ES-I3 (cell line): ENCODE measurements at regions not wholly inside any gene's neighbourhood (a gene's known extent, or its start where the extent isn't known, plus 50 kb on each side); places are given as distances from the start of the nearest gene placed in this dataset.

Experiments
- H3K36me3 ChIP-seq: 2 replicates; pipeline ENCODE4 v1.6.1; 2013; ENCODE audit warnings: mild to moderate bottlenecking, low read length, control low read depth, moderate library complexity; ENCODE audit not compliant: insufficient read depth
- H3K4me1 ChIP-seq: 2 replicates; pipeline ENCODE4 v1.6.1; 2013; ENCODE audit warnings: mild to moderate bottlenecking, control low read depth, low read length; ENCODE audit not compliant: insufficient read depth
- H3K9ac ChIP-seq: 2 replicates; pipeline ENCODE4 v1.6.1; 2013; ENCODE audit warnings: low read depth, mild to moderate bottlenecking, low read length, moderate library complexity
- H3K9me3 ChIP-seq: 2 replicates; pipeline ENCODE4 v1.6.1; 2013; ENCODE audit warnings: mild to moderate bottlenecking, low read length, moderate library complexity; ENCODE audit not compliant: control insufficient read depth, insufficient read depth

DNA sequence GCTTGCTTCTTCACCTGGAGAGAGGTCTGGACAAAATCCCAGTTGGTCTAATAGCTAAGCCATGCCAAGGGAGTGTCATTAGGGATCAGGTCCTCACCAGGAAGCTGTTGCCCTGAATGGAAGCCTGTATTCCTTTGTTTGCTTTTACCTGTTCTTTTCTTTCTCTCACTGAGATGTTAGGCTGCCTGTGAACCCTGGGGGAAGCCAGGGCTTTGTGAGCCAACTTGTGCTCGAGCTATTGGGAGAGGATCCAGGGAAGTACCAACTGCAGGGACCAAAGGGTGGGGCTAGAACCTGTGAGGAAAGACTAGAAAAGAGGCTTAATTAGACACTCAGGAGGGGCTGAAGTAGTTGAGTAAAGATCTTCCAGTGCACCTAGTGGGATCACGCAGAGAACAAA is 451.2 kb upstream of the TLE4 start:
- H3K36me3 ChIP-seq, result no peaks in the 10 kb centered on the region
- H3K4me1 ChIP-seq, result no peaks in the 10 kb centered on the region
- no peak overlapping the region for H3K9ac ChIP-seq
- no peaks in the 10 kb centered on the region for H3K9me3 ChIP-seq

DNA sequence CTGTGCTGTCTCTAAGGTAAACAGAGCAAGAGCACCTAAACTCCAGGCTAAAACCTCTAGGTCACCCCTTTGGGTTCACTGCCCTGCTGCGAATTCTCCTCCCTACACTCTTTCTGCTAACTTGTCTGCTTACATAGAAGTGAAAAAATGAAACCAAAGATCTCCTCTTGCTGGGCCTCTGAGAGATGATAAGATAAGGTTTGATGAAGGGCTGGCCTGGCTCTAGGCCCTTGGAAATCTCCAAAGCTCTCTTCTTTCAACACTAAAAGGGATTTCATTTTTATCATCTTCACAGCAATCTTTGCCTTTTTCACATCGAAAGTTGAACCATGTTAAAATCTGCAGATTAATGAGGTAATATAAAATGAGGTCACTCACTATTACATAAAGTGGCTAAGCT is 450.8 kb upstream of the TLE4 start:
- no peak overlapping the region for H3K9ac ChIP-seq
- H3K36me3 ChIP-seq, result no peaks in the 10 kb centered on the region
- H3K9me3 ChIP-seq, result no peaks in the 10 kb centered on the region
- no peaks in the 10 kb centered on the region for H3K4me1 ChIP-seq

DNA sequence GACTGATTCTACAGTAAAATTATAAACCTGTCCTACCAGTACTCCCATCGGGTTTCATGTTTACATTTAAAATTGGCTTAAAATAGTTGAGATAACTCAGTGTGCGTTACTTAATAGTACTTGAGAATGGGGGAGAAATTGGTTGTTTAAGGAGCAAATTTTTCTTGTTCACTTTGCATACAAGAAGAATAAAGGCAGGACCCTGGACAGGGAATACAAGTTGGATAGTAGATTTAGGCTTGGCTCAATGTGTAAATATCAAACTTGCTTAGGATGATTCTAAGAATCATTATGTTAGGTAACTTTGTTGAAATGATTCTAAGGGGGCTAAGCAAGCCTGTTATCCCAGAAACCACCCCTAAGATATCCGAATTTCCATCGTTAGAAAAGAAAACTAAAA is 448.4 kb upstream of the TLE4 start:
- Histone ChIP-seq H3K36me3 (no peaks in the 10 kb centered on the region), H3K9ac (no peak overlapping the region), H3K4me1 (no peaks in the 10 kb centered on the region), H3K9me3 (no peaks in the 10 kb centered on the region)

DNA sequence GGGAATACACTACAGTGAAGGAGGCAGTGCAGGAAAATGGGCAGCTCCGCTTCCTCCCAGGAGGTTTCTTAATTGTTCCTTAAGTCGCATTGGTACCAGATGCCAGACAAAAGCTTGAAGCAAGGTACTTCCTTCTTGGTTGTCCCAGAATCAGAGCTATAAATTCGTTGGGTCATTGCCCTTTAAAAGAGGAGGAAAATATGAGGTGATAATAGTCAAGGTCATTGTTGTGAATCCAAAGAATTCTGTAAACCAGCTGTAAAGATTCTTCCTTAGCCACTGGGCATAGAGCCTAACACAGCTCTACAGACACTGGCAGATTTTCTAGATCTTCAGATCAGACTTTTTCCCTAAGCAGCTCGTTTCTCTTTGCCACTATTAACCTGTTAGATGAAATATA is 444.1 kb upstream of the TLE4 start:
- 0 out of 2 replicates have a peak, but pooled peaks cover 9% of the 10 kb centered on the region for H3K4me1 ChIP-seq
- H3K9me3 ChIP-seq, result no peaks in the 10 kb centered on the region
- H3K9ac ChIP-seq, result no peak overlapping the region
- H3K36me3 ChIP-seq, result no peaks in the 10 kb centered on the region

DNA sequence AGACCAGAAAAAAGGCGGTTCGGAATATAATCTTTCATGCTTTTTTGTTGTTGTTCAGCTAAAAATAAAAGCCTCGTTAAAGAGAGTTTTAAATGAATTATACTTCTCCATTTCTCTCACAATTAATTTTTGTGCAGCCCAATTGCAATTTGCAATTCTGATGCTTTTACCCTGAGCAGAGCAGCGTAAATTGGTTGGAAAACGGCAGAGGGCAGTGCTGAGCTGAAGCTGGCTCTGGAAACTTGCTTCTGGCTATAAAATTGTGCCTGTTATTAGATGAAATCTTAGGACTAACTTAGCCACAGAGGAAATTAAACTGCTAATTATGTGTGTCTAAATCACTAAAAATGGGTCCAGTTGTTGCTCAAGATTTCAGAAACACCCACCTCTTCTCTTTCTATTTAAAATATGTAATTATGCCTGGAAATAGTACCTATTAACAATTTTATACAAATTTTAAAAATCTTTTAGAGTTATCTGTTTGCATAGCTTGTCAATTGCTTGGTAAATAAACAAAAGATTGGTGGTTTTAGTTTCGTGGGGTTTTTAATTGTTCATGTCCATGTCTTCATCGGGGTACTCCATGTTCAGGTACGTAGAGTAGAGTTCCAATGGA is 441.8 kb upstream of the TLE4 start:
- Histone ChIP-seq H3K4me1 (peaks cover 12% of the 10 kb centered on the region; the same call in 1 of the 2 replicates), H3K9me3 (no peaks in the 10 kb centered on the region), H3K9ac (no peak overlapping the region), H3K36me3 (no peaks in the 10 kb centered on the region)

DNA sequence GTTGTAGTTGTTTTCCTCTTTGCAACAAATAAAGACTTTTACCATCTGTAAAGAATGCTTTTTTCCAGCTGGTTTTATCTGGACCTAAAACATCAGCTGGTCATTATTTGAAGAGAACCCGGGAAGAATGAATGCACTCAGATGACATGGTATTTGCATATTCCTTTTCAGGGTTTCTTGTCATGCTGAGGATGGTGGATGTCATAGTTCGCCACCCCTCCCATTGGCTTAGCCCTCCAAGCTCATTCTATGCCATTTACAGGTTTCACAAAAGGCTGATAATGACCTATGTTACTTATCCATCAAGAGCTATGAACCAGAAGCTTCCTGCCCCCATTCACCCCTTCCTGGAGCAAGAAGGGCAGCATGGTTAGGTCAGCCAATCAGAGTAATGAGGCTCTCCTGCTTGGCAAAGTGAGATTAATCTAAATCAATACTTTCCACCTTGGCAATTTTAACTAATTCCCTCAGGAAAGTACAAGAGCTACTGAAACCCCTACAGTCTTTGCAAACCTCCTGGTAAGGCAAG is 440.5 kb upstream of the TLE4 start:
- H3K9me3 ChIP-seq, result no peaks in the 10 kb centered on the region
- H3K4me1 ChIP-seq, result peaks cover 13% of the 10 kb centered on the region; the same call in 1 of the 2 replicates
- no peak overlapping the region for H3K9ac ChIP-seq
- H3K36me3 ChIP-seq, result no peaks in the 10 kb centered on the region

DNA sequence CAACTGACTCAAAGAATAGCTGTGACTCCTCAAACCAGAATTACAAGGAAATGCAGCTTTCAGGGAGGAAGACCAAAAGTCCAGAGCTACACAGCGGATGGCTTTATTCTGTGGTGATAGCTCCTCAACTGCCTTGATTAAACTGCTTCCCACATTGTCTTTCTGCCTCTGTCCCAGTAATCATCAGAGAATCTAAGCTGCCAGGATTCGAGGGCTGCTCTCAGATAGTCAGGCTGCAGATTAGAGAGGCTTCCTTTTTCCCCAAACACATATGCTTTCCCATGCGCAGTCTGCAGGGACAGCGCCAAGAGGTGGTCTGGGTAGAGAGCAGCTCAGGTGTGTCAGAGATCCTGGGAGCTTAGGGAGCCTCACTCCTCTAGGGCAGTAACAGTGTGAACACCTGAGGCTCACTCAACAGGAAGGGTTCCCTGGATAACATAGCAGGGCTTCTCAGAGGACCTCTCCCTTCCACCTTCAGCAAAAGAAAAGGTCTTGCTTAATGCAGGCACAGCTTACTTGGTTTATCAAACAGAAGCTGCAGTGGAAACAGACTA is 439.9 kb upstream of the TLE4 start:
- Histone ChIP-seq H3K9me3 (no peaks in the 10 kb centered on the region), H3K9ac (no peak overlapping the region)

DNA sequence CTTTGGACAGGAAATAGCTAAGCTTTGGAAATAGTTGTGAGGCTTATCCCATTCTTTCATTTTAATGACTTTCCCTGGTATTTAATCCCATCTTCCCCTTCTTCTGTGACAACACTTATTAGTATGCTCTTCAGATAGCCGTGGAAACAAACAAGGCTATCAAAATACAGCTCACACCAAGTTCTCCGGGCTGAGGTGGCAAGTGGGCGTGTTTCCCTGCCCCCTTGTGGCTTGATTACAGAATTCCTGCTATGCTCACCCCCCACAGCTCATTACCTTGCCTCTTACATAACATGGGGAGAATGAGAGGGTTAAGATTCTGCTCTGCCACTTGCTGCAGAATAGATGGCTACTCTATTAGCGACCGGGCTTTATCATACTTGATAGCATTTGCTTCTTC is 437.1 kb upstream of the TLE4 start:
- Histone ChIP-seq H3K9ac (no peak overlapping the region), H3K4me1 (peaks cover 13% of the 10 kb centered on the region; the same call in 1 of the 2 replicates), H3K36me3 (no peaks in the 10 kb centered on the region), H3K9me3 (no peaks in the 10 kb centered on the region)

More for the DNA sequence above, 439.9 kb upstream of the TLE4 start:
- Histone ChIP-seq H3K36me3 (no peaks in the 10 kb centered on the region), H3K4me1 (peaks cover 13% of the 10 kb centered on the region; the same call in 1 of the 2 replicates)

DNA sequence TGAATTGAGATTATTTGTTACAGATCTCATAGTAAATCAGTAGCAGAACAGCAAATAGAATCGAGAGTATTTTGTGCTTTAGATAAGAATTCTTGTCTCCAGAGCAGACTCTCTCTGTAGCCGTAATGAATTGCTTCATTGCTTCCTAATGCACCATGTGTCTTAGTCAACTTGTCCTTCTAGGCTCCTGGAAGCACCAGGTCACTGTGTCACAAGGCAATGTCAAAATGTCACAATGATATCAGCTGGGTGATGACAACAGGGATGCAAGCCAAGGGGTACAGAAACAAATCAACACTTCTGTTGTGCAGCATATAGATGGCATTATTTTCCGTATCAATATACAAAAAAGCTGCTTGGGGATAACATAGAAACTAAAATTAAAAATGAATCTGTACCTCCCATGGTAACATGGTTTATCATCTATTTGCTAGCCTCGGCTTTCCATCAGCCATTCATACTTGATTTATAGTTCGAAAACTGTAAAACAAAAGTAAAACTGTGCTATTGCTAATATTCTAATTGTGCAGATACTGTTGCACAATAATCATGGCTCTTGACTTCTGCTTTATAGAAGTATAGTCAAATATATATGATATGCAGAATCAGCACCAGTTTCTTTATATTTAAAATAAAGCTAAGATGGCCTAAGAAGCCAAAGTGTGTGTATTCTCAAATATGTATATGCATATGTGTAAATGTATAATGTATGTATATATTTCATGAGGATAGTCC is 435.9 kb upstream of the TLE4 start:
- Histone ChIP-seq H3K36me3 (no peaks in the 10 kb centered on the region), H3K9me3 (no peaks in the 10 kb centered on the region), H3K9ac (no peak overlapping the region), H3K4me1 (peaks cover 13% of the 10 kb centered on the region; the same call in 1 of the 2 replicates)

DNA sequence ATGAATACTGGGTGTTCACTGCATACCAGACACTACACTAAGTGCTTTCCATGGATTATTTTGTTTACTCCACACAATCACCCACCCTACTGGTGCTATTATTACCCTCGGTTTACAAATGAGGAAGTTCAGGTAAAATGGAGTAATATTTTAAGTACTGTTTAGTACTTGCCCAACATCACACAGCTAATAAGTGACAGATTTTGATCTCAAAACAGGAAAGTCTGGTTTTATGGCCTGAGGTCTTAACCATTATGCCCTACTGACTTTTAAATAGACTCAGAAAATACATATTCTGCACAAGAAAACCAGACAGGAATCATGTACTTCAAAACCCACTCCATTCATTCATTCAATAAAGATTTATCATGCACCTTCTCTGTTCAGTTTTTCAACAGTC is 431.0 kb upstream of the TLE4 start:
- H3K9ac ChIP-seq, result no peak overlapping the region
- H3K36me3 ChIP-seq, result no peaks in the 10 kb centered on the region
- no peaks in the 10 kb centered on the region for H3K9me3 ChIP-seq
- H3K4me1 ChIP-seq, result no peaks in the 10 kb centered on the region

DNA sequence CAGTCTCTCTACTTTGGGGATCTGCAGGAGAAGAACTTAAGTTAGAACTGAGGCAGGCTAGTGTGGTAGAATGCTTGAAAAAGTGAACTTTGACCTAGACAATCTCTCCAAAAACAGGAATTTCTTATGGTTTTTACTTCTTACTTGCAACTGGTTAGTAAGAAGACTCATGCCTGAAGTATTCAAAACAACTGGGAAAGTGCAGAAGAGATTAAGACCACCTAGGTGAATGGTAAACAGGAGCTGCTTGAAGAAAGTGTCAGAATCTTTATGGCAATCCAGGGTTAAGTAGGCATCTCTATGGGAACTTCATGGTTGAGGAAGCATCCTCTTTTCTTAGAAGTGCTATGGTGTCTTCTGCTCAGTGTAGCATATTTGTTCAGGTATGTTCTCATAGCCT is 428.6 kb upstream of the TLE4 start:
- H3K9ac ChIP-seq, result no peak overlapping the region
- no peaks in the 10 kb centered on the region for H3K9me3 ChIP-seq
- no peaks in the 10 kb centered on the region for H3K4me1 ChIP-seq
- H3K36me3 ChIP-seq, result no peaks in the 10 kb centered on the region

DNA sequence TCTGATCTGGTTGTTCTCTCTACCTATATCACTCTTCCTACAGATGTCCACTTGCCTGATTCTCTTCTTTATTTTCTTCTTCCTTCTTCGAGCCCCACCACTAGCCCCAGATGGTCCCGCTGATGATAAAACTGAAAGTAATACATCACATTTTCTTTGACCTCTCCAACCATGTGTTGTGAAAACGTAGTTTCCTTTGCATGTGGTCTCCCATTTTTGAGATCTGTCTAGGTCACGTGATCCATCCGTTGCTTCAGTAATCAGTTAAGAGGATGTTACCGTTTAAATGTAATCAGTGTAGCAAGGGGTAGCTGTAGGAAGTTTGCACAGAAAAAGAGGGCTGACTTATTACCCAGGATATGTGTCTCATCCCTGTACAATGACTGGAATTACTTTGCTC is 426.3 kb upstream of the TLE4 start:
- H3K36me3 ChIP-seq, result no peaks in the 10 kb centered on the region

DNA sequence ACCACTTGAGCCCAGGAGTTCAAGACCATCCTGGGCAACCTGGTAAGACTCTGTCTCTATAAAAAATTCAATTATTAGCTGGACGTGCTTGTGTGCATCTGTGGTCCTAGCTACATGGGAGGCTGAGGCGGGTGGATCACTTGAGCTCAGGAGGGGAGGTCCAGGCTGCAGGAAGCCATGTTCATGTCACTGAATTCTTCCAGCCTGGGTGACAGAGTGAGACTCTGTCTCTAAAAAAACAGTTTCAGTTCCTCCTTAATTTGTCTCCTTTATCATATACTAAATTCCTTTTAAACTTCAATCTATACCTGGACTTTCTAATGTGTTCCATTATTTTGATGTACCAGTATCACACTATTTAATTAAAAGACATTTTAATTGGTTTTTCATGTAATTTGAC is 422.2 kb upstream of the TLE4 start:
- Histone ChIP-seq H3K9ac (no peak overlapping the region), H3K36me3 (no peaks in the 10 kb centered on the region), H3K4me1 (no peaks in the 10 kb centered on the region), H3K9me3 (no peaks in the 10 kb centered on the region)

More for the DNA sequence above, 426.3 kb upstream of the TLE4 start:
- Histone ChIP-seq H3K9me3 (no peaks in the 10 kb centered on the region), H3K4me1 (no peaks in the 10 kb centered on the region), H3K9ac (no peak overlapping the region)

DNA sequence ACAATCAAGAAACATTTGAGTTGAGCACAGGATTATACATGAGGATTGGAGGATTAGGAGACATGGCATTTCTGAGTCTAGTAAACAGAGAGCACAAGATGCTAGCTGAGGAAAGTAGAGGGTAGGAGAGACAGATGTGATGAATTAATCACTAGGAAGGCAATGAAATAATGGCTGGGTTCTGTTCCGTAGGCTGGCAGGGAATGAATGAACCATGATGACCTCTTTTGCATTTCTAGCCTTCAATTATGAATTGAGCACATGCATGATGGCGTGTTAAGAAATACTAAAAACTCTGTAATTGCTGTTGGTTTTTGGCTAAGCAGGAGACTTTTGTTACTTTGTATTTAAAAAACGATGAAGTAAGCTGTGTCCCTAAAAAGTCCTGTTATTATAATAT is 420.0 kb upstream of the TLE4 start:
- Histone ChIP-seq H3K36me3 (no peaks in the 10 kb centered on the region), H3K9me3 (no peaks in the 10 kb centered on the region), H3K4me1 (no peaks in the 10 kb centered on the region), H3K9ac (no peak overlapping the region)

DNA sequence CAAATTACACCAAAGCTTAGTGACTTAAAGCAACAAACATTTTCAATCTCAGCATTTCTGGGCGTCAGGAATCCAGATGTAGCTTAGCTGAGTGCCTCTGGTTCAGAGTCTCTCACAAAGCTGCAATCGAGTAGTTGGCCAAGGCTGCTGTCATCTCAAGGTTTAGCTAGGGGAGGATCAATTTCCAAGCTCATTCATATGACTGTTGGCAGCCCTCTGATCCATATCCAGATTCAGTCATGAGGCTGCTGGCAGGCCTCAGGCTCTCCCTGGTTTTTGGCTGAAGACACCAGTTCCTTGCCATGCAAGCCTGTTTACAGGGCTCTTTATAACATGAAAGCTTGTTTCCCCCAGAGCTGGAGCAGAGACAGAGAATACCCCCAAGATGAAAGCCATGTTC is 419.5 kb upstream of the TLE4 start:
- Histone ChIP-seq H3K9ac (no peak overlapping the region), H3K9me3 (no peaks in the 10 kb centered on the region), H3K4me1 (no peaks in the 10 kb centered on the region), H3K36me3 (no peaks in the 10 kb centered on the region)
